ENCODE measurements at regions not wholly inside any gene's neighbourhood (a gene's known extent, or its start where the extent isn't known, plus 50 kb on each side); places are given as distances from the start of the nearest gene placed in this dataset.

DNA sequence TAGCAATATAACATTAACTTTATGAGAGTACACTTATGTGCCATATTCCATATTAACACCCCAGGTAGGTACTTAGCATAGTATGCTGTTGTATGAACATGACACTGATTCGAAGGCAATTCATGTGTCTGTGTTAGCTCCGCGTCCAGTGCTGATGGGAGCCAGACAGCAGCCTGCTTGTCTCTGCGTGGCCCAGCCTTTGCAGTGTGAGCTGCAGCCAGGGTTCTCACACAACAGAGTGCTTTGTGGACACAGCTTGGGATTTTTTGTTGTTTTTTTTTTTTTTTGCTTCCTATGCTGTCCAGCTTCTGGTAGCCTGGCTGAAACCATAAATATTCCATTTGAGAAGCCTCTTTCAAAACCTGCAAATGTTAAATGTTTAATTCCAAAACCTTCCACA is 350.9 kb downstream of the SMOC2 start:
- no peak for DNase-seq (ENCODE audit: low read depth in 3 of 3, low spot score in 1 of 3)

DNA sequence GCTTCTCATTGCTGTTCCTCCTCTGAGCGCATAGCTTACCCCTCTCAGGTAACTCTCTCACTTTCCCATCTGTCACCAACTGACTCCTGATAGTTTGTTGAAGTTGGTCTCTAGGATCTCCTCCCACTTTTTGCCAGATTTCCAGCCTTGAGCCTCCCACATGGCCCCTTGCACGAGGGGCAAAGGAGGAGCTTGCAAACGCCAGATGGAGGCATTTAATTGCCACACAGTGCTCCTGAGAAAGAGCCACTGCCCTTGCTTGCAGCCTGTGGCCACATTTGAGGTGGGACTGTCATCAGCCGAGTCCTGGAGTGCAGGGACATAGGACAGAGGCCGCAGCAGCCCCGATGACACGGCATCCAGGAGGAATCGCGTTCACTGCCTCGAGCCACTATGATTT is 348.7 kb downstream of the SMOC2 start:
- DNase-seq (ENCODE audit: low read depth in 3 of 3, low spot score in 1 of 3) = no peak

DNA sequence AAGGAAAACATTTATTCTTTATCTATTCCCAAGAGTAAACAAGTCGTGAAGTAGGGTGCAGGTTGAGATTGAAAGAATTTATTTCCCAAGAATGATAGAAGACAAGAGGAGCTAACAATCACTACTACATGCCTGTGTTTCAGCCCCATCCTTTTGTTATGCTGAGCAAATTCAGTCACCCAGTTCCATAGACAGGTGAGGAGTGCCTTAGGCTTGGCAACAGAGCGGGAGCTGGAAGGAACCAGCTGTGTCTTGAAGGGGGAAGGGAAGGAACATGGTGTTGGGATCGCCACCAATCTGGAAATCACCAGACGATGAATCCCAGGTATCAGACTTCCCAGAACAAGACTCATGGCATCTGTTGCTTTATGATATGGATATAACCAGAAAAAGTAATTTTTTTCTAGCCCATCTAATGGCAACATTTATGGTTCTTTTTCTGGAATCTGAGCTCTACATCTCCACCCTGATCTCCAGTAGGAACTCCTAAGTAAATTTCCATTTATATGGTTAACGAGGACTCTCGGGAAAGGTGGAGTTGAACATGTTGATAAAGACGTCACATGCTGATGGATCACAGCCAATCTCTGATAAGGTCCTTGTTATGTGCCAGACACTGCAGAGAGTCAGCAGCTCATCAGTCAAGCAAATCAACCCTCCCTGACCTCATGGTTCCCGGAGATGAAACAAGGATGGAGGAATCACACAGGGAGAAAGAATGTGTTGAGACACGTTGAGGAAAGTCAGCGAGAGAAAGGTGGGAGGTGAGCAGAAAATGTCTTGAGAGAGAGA is 344.9 kb downstream of the SMOC2 start:
- DNase-seq (ENCODE audit: low read depth in 3 of 3, low spot score in 1 of 3) = no peak

DNA sequence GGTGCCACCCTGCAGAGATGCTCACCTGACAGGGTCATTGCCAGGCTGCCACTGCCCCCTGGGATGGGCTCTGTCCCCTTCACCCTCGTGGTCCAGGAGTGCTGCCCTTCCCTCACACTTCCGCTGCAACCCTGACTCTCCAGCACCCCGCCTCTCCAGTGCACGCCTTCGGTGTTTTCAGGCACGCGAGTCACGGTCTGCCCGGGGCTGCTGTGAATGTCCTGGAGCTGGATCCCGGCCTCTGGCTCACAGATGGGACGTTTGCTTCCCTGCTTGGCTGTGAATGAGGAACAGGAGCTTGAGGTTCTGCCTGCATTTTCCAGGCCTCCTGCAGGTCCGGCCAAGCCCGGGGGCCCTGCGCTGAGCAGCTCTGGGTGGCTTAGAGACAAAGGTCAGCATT is 343.4 kb downstream of the SMOC2 start:
- no peak for DNase-seq (ENCODE audit: low read depth in 3 of 3, low spot score in 1 of 3)

DNA sequence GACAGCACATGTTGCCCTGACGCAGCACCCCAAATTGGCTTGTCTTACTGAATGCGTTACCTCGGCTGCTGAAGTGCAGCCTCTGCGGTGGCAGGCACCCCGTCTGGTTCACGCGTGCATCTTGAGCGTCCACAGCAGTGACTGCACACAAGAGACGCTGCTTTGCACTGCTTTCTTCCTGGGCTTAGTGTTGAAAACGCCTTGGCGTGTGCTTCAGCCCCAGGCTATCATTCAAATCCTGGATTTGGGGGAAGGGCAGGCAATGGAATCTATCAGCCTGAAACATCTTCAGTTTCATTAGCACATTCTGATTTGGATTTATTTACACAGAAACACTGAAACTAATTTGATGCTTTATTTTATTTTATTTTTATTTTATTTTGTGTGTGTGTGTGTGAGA is 342.7 kb downstream of the SMOC2 start:
- no peak for DNase-seq (ENCODE audit: low read depth in 3 of 3, low spot score in 1 of 3)

DNA sequence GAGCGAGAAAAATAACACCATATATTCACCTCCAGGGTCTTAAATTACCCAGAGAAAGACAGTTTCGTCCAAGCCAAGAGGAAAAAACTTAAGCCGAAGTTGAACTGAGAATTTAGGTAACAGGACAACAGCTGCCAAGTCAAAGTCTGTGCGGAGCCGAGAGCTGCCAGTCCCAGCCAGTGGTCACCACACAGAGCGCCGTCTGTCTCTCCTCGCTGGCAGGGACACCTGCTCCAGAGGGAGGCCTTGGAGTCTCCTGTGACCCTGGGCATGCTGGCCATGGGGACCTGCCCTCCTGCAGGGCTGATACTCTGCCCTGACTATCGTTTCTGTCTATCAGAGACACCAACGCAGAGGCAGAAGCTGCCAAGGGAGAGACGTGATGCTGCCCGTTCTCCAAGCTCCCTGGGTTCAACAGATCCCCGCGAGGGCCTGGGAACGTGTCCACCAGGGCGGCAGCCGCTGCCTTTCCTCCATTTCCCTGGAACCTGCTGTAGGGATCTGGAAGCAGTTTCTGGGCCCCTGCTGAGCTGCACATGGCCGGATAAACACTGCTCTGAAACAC is 341.3 kb downstream of the SMOC2 start:
- no peak for DNase-seq (ENCODE audit: low read depth in 3 of 3, low spot score in 1 of 3)

DNA sequence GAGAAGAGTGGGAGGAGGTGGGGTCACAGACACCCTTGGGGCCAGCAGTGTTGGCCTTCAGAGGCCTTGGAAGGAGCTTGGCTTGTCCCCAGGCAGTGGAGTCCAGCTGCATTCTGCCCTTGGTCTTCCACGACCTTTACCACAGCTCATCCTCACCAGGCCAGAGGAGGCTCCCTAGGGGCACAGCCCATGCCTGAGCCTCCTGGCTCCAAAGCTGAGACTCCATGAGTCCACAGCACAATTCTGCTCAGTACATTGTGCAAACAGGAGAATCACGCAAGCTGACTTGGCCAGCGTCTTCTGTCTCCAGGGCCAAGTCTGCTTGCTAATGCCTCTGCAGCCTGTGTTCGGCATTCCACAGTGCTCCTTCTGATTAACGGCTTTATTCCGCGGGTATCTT is 337.2 kb downstream of the SMOC2 start:
- no peak for DNase-seq (ENCODE audit: low read depth in 3 of 3, low spot score in 1 of 3)

DNA sequence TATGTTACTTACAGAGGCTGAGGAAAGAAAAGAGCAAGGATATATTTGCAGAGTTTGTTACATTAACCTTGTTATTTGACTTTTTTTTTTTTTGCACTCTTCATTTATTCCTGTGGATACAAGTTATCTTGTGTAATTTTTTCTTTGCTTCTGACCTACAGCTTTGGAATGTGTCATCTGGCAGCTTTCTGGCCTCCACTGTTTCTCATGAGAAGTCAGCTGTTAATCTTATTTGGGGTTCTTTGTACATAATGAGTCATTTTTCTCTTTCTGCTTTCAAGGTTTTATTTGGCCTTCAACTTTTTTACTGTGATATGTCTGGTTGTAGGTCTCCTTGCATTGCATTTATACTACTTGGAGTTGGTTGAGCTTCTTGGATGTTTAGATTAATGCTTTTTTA is 333.4 kb downstream of the SMOC2 start:
- no peak for DNase-seq (ENCODE audit: low read depth in 3 of 3, low spot score in 1 of 3)

DNA sequence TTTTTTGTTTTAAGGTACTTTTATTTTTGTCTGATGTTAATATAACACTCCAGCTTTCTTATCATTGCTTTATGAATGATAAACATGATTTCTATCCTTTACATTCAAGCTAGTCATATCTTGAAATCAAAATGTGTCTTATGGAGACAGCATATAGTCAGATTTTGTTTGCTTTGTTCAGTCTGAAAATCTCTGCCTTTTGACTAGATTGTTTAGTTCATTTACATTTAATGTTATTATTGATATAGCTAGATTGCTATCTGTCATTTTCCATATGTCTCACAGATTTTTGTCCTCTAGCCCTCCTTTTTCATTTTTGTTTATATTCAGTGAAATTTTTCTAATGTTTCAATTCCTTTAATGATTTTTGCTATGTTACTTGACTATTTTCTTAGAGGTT is 332.8 kb downstream of the SMOC2 start:
- no peak for DNase-seq (ENCODE audit: low read depth in 3 of 3, low spot score in 1 of 3)

DNA sequence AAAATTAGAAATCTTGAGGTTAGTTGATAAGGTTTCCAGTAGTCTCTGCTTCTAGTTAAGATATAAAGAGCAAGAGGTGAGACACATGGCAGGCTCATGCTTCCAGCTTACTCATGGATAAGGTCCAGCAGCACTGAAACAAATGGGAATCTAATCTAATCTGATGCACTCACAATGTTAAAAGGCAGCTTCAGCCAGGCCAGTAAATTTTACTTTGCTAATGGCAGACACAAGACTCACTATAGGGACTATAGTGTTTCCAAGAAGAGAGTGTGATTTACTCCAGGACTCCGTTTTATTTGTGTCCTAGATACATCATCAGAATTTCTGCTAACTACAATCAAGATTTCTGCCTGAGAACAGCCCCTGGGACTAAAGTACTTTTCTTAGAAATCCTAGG is 324.8 kb downstream of the SMOC2 start:
- no peak for DNase-seq (ENCODE audit: low read depth in 3 of 3, low spot score in 1 of 3)

DNA sequence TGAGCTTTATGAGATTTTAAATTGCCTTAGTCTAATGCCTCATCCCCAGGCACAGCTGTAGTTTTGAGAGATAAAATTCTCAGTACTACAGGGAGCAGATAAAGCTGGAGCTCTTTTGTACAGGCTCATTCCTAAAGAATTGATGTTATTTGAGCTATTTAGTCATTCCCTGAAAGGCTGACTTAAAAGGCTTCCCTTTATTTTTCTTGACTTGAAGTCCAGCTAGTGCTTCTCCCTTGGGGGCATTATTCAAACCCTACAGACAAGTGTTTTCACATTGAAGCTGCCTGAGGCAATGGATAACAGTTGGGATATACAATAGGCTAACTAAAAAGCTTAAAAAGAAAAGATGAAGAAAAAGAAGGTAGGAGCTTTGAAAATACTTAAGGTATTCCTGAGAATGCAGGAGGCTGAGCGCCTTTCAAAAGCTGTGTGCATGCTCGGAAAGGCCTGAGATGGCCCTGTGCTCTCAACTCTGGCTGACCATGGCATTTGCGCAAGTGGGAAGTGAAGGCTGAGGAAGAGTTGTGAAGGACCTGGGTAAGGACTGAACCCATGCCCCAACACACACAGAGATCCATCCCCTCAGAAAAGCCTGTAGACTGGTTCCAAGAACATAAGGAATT is 315.1 kb downstream of the SMOC2 start:
- no peak for DNase-seq (ENCODE audit: low read depth in 3 of 3, low spot score in 1 of 3)

DNA sequence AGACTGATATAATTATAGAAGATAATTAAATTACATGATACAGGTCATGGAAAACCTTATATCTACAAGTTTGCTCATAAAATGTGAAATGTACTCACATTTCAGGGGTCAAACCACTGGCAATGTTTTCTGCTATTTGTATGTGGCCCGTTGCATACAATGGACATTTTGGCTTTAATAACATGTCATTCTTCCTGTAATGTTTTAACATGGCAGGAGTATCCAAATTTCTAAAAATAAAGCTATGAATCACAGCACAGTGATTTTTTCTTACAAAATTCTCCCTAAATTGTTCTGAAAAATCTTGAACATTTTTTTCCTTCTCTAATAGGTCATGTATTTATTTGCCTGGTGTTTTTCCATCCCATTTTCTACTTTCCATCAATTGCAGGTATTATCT is 305.7 kb downstream of the SMOC2 start:
- no peak for DNase-seq (ENCODE audit: low read depth in 3 of 3, low spot score in 1 of 3)

DNA sequence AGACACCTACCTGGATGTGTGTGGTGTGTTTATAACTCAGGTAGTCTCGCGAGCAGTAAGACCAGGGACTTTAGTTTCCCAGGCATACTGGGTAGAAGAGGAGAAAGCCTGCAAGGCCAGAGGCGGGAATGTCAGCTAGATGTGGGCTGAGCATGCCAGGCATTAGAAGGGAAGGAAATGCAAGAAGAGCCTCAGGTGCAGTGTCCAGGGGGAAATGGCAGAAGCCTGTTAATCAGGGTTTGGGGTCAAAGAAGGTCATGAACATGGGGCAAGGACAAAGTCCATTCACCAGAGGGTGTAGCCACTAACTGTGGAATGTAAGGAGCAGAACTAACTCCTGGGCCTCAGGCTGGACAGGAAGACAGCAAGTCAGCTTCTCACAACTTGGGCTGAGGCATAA is 305.0 kb downstream of the SMOC2 start:
- DNase-seq (ENCODE audit: low read depth in 3 of 3, low spot score in 1 of 3) = no peak

DNA sequence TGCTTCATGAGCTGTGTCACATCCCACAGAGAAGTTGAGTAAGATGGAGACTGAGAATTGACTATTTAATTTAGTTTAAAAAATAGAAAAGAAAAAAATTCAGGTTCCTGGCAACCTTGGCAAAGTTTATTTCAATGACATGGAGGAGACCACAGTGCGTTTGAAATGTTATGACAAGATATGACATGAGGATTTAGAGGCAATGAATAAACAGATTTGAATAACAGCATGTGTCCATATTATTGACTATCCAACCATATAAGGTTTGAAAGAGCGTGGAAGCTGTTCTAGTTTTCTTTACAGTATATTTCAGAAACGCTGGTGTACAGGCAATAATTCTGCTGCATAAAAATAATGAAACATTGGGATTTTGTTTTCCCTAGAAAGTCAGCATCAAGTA is 303.9 kb downstream of the SMOC2 start:
- no peak for DNase-seq (ENCODE audit: low read depth in 3 of 3, low spot score in 1 of 3)

DNA sequence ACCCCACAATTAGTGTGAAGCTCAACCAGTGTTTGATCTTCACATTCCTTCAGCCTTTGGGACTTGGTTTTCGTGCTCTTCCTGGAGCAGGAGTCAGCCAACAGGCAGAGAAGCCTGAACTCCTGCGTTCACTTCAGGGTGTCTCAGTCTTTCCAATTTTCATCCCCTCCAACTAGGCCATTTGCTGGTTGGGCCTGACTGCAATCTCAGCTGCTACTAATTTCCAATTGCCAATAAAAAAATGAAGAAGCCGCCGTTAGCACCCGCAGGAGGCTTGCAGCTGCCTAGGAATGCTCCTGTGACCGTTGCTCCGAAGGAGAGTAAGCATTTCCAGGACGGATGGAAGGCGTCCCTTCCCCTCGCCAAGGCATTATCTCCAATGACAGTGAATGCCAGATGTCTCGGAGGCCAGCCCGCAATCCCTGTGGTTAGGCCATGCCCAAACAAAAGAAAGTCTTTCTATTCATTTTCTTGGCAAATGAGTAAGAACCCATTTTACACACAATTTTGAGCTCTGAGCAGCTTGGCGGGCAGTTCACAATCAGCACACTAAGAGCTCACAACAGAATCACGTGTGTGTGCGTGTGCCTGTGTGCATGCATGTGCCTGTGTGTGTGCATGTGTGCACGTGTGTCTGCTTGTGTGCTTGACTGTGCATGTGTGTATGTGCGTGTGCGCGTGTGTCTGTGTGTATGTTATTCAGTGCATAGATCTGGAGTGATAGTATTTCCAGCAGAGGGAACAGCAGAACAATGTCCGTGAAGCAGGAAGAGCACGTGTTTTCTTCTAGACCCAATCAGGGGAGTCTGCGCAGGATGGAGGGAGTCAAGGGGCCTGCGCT is 301.2 kb downstream of the SMOC2 start:
- no peak for DNase-seq (ENCODE audit: low read depth in 3 of 3, low spot score in 1 of 3)

DNA sequence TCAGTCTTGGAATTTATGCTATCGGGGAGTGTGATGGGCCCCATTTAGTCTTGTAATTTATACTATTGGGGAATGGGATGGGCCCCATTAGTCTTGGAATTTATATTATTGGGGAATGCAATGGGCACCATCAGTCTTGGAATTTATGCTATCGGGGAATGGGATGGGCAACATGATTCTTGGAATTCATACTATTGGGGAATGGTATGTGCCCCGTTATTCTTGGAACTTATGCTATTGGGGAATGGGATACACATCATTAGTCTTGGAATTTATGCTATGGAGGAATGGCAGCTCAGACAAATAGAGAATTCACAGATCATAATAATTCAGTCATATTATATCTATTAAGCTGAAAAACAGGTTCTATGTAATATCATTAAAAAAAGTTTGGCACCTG is 300.3 kb downstream of the SMOC2 start:
- DNase-seq (ENCODE audit: low read depth in 3 of 3, low spot score in 1 of 3) = no peak

DNA sequence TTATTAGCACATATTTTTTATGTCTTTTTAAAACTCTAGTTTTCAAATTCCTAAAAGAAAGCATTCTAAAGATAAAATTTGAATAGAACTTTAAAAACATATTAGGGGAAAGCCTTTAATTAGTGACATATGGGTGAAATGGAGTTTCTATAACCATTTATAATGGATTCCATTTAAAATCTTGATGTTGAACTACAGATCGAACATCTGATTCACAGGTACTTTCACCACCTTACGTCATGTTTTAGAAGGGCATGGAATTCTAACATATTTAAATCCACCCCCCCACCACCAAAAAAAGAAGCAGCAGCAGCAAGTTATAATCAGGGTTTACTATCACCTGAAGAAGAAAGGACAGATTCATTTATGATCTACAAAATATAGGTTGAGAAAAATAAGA is 298.4 kb downstream of the SMOC2 start:
- DNase-seq (ENCODE audit: low read depth in 3 of 3, low spot score in 1 of 3) = no peak

DNA sequence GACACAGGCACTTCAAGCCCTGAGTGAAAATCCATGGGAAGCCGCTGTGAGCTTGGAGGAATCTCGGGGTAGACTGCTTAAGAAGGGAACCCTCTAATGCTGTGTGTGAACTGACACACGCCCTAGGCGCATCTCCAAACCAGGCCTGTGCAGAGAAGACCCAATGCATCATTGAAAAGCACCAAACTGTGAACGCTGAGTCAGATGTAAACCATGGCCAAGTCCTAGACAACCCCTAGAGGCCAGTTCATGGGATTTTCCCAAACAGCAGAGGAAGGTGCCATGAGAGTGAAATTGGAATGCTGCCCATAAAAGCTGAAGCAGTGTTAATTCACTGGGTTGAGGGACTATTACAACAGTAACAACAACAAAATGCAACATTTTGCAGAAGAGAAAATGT is 296.5 kb downstream of the SMOC2 start:
- DNase-seq (ENCODE audit: low read depth in 3 of 3, low spot score in 1 of 3) = no peak

DNA sequence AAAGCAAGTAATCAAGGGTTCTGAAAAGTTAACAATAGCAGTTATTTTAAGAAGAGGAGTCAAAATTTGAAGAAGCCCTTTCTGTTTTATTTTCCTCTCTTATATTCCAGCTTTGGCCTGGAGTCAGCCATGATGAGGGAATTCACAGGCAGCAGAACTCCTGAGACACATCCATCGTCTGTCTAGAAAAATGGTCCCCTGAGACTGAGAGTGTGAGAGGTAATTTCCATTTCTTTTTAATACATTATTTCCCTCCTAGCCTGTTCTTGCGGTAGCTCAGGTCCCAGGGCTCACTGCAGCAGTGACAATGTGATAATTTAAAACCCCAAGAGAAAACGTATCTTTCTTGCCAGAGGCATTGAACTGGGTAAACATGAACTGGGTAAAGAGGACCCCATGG is 296.0 kb downstream of the SMOC2 start:
- DNase-seq (ENCODE audit: low read depth in 3 of 3, low spot score in 1 of 3) = no peak

DNA sequence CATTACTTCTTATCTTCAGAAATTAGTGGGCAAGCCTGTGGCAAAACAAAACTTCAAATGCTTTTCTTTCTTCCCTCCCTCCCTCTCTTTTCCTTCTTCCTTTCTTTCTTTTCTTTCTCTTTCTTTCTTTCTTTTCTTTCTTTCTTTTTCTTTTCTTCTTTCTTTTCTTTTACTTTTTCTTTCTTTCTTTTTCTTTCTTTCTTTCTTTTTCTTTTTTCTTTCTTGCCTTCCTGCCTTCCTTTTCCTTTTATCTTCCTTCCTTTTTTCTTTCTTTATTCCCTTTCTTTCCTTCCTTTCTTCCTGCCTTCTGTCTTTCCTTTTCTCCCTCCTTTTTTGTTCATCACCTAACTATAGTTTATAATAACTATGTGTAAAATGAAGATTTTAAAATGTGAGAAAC is 295.1 kb downstream of the SMOC2 start:
- no peak for DNase-seq (ENCODE audit: low read depth in 3 of 3, low spot score in 1 of 3)

DNA sequence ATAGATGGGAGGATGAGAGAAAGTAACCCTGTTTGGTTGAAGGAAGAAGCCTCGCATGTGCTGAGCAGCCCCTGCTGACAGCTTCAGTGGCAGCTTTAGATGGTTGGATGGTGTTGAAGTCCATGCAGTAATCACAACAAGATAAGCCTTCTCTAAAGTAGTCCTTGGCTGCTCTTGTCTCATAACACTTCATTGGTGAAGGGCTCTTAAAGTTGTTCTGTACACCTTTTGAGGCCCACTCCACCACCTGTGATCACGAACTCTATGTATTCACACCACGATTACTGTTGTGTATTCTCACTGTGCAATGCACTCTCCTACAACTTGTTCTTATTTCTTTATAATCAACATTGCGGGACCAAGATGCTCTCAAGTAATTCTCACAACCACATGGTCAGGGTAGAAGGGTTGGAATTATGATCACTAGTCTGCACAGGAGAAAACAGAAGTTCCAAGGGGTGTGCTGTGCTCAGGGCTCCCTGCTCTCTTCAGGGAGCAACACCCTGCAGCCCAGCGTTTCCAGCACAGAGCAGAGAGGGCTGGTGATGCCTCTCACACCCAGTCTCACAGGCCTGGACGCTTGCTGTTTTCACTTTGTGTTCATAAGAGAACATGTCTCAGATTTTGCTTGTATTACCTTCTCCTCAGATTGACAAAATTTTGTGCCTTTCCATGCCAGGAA is 294.4 kb downstream of the SMOC2 start:
- DNase-seq (ENCODE audit: low read depth in 3 of 3, low spot score in 1 of 3) = no peak
